HG02623 (cell line): ENCODE measurements at regions not wholly inside any gene's neighbourhood (a gene's known extent, or its start where the extent isn't known, plus 50 kb on each side); places are given as distances from the start of the nearest gene placed in this dataset.
"Not testable (repeated sequence)": the region's sequence is repeated elsewhere in the genome, so short reads cannot be mapped to it uniquely, and the experiment has no call there.

ENCODE experiments used
- ATAC-seq: cut with Tn5 transposase; IDR thresholded peaks from one replicate; pipeline ENCODE4 v1.9.1; 2021; ENCODE audit warnings: moderate library complexity; ENCODE audit not compliant: unreplicated experiment

DNA sequence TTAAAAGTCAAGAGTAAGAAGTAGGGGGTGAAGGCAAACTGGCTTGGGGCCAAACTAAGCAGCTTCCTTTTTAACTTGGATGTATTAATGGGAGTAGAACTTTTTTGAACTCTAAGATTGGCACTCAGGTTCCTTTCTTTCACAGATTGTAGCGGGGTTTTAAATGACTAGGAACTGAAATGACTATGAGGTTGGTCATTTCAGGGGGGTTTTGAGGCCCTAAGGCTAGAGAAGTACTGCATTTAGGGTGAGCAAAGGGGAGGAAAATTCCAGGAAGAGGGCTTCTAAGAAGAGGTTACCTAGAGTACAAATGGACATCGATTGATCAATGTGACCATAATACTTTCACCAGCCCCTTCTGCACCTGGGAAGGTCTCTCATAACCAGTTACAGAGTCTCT, 381.8 kb downstream of the MLLT3 start:
- no peak for ATAC-seq

DNA sequence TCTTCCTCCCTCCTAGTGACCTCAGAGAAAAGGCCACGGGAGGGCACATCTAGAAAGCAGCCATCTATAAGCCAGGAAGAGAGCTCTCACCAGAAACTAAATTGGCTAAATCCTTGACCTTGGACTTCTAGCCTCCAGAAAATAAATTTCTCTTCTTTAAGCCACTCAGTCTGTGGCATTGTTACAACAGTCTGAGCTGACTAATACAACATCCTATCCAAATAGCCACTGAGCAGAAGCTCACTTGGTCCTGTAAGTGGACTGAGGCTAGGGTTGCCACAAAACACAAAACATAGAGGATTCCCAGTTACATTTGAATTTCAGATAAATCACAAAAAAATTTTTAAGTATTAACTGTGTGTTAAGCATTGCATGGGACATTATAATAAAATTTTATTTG, 383.4 kb downstream of the MLLT3 start:
- no peak for ATAC-seq

DNA sequence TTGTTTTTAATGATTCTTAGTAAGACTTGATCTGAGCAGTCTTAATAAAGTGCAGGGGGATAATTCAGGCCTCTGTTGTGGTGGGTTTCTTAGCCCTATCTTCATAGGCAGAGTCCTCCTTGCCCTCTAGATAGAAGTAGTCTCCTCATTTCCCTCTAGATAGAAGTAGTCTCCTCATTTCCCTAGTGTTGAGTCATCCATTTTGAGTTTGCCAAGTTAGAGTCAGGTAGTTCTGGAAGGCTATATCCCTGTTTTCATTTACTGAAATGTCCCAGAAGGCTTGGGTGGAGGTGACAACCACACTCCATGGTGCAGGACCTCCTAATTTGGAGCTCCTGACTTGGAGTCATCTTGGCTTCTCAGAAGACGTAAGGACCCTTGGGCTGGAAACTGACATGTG, 384.6 kb downstream of the MLLT3 start:
- no peak for ATAC-seq

DNA sequence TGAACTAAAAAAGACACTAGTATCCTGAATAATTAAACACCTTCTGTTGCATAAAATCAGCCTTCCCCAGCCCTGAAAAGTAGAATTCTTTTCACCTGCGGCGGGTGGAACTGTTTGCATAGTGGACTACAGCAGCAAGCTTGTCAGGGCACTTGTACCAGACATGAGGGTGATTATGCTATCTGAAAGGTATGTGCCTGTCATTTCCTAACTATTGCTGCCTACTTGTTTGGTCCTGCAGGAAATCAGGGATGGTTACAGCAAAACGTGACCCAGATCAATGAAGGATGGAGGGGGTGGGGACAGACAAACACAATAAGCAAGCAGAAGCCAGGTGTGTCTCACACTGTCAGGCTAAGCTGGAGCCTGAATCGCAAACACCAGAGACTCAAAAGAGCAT, 385.6 kb downstream of the MLLT3 start:
- no peak for ATAC-seq

DNA sequence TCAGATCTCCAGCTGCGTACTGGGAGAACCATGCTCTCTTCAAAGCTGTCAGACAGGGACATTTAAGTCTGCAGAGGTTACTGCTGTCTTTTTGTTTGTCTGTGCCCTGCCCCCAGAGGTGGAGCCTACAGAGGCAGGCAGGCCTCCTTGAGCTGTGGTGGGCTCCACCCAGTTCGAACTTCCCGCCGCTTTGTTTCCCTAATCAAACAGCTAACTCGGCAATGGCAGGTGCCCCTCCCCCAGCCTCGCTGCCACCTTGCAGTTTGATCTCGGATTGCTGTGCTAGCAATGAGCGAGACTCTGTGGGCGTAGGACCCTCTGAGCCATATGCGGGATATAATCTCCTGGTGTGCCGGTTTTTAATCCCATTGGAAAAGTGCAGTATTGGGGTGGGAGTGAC, 387.1 kb downstream of the MLLT3 start:
- ATAC-seq = not testable (repeated sequence)

DNA sequence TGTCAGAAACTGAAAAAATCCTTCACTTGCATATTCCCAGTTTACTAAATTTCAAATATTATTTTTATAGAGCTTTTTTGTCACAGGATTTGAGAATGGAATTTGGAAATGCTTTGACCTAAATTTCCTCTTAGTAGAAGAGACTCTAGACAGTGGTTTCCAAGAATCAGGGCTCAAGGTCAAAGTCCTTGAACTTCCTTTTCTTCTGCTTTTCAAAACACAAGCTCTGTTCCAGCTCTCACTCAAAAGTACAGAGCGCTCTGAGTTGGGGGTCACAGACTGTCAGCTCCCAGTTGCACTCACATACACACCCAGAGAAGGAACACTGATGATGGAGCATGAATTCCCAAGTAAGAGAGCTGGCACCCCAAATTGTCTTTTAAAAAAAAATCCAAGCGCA, 394.2 kb downstream of the MLLT3 start:
- no peak for ATAC-seq

DNA sequence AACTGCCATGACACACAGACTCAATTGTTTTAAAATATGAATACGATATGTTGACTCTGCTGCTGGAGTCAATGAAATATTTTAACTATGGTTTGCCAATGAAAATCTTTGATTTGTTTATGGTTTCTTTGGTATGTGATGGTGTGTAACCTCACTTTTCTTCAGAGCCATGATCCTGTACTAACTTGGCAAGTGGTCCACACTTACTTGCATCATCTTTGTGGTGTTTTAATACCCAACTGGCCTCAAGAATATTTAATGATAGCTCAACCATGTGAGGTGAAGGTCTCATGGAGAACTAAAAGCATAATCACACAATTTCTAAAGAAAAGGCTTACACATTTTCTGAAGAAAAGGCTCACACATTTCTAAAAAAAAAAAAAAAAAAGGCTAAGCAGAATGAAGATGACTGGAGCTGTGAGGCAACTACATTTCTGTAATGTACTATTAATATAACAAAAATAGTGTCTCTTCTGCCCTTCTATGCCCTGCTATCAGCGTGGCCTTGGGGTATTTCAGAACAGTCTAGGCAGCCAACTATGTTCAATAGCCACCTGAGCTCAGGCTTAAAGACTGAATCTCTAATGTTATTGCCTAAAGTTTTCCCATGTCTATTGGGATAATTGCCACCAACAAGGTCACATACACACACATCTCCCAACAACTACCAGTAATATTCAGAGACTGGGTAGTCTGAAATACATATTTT, 395.0 kb downstream of the MLLT3 start:
- no peak for ATAC-seq

DNA sequence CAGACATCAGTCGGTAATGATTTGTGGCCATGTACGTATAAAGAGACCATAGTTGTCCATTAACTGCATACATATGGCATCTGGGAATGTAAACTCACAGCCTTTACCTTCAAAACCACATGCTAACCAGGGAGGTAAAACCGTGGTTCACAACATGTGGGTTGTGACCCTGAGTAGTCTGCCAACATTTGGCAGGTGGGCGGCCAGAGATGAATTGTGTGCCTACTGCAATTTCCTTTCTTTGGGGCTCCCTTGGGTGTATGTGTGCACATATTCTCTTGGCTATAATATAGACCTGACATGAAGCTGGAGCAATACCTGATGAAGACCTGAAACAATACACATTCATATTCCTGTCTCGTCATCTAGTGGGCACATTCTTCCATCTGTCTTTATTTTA, 396.0 kb downstream of the MLLT3 start:
- ATAC-seq = no peak

DNA sequence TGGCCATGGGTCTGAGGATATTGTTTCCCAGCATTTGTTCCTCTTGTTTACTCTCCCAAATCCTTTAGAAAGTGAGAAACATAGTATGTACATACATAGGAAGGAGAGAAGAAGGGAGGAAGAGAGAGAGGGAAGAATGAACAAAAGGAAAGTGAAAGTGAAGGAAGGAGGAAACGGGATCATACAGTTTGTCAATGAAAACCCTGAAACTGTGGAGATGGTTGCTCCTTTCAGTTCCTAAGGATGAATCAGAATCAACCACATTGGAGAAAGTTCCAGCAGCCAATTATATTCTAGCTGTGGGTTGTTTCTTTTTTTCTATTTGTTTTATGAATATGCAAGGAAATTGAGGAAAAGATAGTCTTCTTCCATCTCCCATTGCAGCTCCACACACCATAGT, 396.5 kb downstream of the MLLT3 start:
- no peak for ATAC-seq

DNA sequence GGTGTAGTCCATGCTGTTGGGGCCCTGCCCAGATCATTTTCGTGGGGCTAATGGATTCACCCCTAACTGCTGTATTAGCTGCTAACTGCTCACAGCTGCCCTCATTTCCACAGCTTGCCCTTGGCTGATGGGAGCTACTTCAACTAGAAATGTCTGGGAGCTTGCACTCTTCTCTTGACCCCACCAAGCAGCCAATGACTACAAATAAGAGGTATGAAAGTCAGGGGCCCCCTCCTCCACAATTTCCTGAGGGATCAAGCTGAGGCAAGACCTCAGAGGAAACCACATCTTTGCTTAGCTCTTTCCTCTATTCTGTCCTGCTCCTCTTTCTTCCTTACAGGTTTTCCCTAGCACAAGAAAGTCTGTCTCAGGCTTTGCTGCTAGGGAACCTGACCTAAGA, 397.5 kb downstream of the MLLT3 start:
- ATAC-seq = no peak

DNA sequence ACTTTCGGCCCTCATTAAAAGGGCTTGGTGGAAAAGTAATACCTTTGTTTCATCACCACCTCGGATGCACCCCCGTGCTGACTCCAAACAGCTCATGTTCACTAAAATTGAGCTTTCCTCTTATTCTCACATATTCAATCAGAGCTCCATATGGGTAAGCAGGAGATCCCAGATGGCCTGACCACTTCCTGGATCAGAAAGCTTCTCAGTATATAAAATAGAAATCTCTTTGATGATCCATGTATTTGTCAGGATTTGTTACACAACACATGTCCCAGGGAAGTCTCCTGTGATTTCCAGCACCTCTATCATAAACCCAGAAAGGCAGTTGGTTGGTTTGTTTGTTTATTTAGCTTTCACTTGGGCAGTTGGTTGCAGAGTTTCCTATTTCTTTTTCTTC, 402.0 kb downstream of the MLLT3 start:
- ATAC-seq = no peak

DNA sequence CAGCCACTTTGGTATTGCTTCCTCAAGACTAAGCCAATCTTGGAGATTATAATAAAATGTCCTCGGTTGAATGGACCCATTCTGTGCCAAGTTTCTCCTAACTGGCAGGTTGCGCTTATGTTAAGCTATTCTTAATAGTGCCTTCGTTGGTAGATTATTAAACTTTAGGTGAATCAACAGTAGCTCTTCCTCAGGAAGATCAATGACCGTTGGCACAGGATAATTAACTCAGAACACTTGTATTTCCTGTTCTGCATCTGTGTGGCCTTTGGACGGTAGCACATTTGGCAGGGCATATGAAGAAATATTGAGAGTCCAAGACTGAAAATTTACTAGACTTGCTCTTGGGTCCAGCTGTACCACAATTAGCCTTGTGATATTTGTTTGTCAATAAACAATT, 402.9 kb downstream of the MLLT3 start:
- no peak for ATAC-seq

DNA sequence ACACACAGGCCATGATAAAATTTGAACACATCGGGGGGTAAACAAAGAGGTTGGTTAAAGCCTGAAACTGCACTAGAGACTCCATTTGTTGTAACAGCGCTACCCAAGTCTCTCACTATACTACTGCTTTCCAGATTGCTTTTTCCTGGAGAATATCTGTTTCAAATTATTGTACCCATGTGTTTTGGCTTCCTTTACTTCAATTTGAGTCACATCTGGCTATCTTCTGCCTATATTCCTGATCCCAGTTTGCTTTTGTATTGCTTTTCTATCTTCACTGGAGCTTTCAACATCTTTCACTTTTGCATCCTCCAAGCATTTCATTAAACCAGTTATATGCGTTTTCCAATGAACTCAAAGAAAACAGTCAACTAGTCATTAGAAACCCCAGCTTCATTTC, 404.7 kb downstream of the MLLT3 start:
- ATAC-seq = no peak

DNA sequence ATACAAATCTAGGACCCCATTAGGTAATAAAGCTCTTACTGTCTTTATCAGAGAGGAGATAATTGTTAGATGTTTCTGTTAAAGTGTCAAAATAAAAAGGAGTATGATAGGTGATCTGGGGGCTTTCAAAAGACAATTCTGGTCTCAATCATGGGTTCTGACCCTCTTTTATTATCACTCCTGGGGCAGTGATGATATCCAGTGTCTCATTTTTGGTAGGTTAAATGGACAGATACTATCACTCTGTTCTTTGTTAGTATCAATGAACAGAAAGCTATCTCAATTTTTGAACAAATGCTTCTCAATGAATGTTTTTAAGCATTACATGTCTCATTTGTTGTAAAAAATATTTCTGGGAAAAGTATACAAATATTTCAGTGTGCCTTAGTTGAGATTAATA, 405.9 kb downstream of the MLLT3 start:
- no peak for ATAC-seq

DNA sequence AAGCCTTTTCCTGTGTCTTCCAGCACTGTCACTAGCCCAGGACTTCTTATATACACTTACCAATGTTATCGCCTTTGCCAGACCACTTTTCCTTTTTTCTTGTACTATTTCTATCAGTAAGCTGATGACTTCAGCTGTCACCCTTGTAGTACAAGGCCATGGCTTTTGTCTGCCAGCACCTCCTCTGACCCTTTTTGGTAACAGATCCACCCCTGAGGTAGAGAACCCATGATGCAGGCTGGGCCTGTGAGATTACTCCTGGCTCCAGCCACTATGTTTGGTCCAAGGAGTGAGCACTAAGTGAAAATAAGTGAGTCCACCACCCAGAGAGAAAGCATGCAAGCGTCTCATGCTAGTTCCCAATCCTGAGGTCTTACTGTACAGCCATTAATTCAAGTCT, 406.7 kb downstream of the MLLT3 start:
- no peak for ATAC-seq

DNA sequence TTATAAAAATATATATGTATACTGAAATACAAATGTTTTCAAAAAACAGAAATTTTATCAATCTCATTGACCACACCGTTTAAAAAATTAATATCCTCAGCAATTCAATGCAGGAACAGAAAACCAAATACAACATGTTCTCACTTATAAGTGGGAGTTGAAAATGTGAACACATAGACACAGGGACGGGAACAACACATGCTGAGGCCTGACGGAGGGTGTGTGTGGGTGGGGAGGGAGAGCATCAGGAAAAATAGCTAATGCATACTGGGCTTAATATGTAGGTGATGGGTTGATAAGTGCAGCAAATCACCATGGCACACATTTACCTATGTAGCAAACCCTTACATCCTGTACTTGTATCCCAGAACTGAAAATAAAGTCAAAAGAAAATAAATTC, 409.5 kb downstream of the MLLT3 start:
- no peak for ATAC-seq

DNA sequence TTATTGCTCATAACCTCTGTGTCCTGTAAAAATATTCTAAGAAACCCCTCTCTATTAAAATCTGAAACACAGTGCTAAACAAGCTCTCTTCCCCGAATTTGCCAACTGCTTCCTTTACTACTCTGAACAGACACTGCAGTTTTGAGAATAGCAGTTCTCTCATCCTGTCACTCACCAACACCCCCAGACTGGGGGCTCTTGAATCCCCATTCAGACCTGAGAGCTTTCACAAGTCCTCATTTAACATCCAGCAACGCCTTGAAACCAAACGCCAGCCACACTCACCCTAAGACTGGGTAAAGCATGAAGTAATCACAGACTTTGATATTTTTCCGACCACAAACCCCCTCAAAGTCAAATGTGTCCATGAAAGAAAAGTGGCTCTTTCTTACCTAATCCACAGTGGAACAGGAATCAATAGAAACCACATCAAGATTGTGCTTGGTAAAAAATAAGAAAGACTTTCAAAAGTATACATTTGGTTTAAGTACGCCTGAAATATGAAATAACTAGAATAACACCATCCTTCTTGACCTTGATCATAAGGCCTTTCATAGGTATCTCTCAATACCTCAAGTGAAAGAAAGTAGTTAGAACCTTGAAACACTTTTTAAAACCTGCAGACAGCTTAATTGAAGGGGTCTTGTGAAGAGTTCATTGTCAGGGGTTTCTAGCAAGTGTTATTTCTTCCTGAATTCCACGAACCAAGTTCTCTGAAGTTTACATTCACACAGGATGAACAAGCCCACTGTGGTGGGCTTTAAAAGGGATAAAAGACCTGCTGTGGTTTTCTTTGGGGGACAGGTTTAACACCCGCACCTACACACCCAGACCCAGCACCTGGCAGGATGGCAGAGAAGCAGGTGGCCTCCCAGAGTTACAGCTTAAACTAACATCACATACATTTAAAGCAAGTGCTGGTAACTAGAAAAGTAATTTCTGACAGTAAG, 412.6 kb downstream of the MLLT3 start:
- ATAC-seq = no peak

DNA sequence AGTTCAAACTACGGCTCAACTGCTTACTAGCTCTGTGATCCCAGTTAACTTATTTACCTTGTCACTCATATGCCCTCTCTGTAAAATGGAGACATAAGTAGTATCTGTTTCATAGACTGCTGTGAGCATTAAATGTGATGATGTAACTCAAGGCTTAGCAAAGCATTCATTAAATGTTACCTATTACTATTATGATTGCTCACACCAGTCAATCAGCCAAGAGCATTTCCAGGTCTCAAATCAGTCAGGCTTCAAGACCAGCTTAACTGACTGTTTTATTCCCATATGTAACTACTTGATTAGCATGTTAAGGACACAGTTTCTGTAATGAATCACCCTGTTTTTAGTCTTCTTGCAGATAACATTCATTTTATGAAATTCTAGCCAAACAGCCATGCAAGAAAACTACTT, 413.3 kb downstream of the MLLT3 start:
- no peak for ATAC-seq

DNA sequence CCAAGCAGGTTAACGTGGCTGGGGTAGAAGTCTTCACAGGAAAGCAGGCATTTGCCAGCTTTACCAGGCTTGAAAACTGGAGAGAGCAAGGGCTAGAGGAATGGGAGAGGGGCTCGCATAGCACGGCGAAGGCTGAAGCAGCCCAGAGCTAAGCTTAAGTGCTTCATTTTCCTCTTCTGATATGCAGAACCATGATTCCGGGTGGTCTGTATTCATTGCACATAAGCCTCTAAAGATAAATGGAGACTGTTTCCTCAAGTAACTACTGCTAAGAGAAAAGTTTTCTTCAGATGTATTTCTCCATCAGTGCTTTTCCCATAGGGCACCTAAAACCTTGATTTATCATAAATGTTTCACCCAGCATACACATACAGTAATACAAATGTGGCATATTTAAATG, 414.1 kb downstream of the MLLT3 start:
- no peak for ATAC-seq

DNA sequence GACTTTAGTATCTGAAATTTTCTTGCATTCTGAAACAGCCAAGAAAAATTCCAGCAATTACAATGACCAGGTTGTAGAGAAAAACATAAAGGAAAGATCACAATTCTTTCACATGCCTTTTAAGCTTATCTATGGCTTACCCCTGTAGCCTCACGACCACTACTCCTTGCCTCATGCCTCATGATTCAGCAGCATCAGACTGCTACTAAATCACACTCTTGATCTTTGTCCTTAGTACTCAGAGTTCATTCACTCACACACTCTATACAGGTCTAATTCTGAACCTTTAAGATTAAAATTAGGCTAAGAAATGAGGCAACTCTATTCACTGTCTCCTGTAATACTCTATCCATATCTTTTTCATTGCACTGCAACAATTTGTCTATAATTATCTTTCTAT, 415.1 kb downstream of the MLLT3 start:
- ATAC-seq = no peak

DNA sequence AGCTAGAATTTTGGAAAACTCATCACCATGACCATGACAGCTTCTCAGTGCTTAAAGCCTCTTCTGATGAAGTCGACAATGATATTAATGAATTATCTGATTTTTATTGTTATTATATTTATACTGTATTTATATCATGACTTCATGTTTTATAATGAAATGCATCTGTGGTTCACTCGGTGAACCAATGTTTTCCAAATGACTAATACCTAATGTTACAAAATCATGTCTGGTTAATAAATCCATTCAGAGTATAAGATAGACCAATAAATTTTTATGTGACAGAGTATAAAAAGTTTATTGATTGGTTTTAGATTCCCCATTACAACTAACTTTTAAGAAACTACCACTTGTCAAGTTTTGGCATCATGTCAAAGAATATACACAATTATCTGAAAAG, 416.5 kb downstream of the MLLT3 start:
- no peak for ATAC-seq

DNA sequence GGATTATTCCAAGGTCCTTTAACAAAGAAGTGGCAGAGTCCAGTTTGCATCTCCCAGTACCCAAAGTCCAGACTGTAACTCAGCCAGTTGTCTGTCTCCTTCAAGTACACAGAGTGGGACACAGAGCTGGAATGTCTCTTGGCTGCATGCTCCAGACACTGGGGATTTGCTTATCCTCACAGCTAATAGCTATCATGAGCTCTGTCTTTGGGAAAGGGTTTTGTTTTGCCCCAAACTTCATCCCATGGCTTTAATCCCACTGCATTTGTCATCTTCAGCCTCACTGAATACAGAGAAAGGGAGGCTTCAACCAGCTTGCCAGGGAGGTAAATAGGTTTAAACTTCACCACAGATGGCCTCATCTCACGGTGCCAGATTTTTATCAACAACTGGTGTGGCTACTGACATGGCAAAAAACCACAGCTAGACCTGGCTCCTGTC, 412.2 kb upstream of the SLC24A2 start:
- ATAC-seq = no peak
